G401.6 (cell line): ENCODE measurements at regions not wholly inside any gene's neighbourhood (a gene's known extent, or its start where the extent isn't known, plus 50 kb on each side); places are given as distances from the start of the nearest gene placed in this dataset.

Experiments
- FAIRE-seq: peaks from 2 replicates; lab custom pipeline; 2012; peaks lifted over from hg19 to GRCh38; lab: Jason Lieb, UNC

DNA sequence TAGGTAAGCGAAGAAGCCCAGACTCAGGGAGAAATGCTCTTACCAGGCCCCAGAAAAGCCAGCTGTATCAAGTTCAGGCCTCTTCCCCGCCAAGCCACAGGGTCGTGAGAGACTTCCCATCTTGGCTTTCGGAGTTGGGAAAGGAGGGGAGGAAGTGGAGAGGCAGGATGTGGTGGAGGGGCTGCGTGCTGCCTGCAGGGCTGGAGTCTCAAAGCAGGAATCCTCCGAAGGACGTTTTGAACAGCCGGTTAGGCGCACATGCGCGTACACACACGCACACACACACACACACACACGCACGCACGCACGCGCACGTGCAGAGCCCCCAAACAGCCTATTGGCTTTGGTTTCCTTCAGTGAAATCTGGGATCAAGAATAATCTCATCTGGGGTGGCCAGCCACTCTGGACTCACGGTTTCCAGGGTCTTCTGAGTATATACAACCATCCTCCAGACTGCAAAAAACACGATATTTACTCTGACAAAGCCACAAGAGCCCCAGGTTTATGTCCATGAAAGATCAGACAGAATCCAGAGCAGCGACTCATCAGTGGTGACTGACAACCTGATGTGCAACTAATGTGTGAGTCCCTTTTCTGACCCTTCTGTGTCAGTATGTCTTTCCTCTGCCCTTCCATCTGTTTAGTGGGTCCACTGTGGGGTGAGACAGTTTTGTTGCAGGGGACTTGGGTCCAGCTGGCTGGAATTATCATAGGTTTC, 115.0 kb upstream of the ZNF438 start:
- no peak for FAIRE-seq

DNA sequence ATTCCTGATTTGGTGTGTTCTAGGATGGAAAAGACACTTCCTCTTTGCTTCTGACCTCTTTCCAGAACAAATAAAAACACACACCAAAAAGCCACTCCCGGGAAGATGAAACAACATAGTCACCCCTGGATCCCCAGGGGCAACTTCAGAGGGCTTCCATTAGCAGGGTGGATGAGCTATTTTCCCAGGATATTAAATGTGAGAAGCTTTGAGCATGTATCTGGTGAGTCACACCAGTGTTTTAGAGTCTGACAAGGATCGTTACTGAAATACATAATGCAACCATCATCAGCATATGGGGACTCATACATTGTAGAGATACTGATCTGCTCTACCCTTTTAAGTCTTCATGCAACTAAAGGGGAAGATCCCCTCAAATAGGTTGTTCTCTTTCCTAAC, 115.5 kb upstream of the ZNF438 start:
- FAIRE-seq, result no peak

DNA sequence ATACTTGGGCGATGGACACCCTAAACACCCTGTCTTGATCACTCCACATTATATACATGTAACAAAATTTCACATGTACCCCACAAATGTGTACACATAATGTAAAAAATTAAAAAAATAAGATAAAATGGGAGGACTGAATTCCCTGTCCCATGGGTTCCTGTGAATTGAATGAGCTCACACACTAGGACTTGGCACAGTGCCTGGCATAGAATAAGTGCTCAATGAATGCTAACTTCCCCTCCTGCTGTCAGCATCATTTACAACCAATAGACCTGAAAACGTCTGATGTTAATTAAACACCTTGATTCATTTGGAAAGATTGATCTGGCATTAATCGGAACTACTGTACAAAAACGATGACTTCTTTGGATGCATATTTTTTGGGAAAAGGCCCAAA, 117.3 kb upstream of the ZNF438 start:
- FAIRE-seq, result no peak

DNA sequence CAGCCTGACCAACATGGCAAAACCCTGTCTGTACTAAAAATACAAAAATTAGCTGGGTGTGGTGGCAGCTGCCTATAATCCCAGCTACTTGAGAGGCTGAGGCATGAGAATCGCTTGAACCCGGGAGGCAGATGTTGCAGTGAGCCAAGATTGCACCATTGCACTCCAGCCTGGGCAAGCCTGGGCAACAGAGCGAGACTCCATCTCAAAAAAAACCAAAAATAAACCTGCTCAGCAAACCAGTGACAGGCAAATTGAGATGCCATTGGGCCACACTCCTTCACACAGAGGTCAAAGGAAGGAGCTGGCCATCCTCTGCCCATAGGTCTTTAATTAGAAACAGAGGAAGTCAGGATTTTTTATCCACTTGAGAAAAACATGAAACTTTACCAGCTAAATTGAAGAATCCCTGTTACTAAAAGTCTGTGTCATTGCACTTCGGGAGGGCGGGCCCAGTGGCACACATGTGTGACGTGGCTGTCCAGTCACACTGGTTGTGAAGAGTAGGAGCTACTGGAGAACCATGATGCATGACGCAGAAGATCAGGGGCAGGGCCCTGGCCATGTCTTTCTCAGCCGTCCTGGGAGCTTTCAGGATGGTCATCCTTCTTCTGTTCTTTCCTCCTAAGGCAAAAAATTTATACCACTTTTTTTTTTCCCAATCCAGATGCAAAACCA, 118.3 kb upstream of the ZNF438 start:
- no peak for FAIRE-seq

DNA sequence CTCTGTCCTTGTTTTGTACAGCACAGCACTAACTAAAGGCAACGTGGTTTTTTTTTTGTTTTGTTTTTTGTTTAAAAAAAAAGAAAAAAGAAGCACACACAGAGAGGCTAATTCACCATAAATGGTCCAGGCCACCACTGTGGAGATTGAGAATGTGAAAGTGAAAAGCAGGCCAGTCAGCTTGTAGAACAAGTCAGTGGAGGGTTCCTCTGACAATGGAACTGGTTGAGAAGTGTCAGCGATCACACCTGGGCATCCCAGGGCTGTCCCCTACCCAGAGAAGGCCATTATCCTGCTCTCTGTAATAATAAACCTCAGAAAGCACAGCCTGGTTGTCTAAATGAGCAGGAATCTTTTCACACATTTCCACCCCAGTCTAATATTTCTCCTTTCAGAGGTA, 119.6 kb upstream of the ZNF438 start:
- no peak for FAIRE-seq

DNA sequence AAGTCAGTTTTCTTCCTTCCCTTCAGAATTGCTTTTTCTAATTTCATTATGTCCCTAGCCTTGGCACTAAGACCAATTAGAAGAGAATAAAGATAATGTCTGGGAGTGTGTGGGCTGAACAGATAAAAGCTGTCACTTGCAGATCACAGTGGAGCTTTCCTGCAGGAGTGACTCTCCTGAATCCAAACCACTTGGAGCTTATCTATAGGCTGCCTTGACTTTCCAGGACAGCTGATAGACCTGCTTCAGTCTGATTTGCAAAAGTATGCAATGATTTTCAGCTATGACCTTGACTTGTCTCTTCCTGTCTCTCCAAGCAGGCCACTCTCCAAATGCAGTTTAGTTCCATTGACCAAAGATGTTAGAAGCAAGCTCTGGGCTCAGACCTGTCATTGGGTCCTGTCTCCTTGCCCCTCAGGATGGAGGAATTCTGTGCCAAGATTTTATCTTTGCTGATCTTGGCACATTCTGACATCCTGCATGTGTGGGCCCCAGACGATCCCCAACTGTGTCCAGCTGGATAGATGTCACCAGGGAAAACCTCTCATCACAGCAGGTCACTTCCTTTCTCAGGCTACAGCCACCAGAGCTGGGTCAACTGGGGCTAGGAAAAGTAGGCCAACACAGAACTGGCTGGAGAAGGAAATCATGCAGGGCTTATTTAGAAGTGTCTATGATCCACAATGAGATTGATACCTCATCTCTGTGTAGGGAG, 120.9 kb upstream of the ZNF438 start:
- no peak for FAIRE-seq

DNA sequence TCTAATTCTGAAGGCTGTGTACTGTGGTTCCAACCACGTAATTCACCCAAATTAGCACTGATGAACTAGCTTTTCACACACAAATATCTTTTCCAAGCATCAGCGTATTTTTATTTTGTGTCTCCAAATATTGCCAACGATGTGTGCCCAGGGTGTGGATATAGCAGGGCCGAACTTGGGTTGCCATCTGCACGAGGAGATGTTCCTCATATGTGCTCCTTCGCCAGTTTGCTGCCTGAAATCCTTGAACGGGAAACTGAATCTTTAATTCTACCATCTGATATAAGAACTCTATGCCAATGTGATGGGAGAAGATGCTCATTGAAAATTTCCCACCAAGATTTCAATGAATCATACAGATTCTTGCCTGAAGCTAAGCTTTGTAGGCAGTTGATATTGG, 121.5 kb upstream of the ZNF438 start:
- no peak for FAIRE-seq

DNA sequence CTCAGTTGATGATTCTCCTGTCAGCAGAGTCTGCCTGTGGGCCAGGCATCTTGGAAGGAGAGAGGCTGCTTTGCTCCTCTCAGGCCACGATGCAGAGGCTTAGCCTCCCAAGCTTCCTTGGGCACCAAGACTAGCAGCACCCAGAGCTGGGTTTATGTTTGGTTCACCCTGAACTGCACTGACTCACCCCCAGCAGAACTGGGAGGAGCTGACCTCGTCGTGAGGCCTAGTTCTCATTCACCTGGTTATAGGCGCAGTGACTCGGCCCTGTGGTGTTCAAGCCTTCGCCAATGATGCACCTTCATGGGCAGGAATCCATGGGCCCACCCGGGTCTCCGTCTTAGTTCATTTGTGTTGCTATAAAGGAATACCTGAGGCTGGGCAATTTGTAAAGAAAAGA, 122.0 kb upstream of the ZNF438 start:
- FAIRE-seq, result no peak

DNA sequence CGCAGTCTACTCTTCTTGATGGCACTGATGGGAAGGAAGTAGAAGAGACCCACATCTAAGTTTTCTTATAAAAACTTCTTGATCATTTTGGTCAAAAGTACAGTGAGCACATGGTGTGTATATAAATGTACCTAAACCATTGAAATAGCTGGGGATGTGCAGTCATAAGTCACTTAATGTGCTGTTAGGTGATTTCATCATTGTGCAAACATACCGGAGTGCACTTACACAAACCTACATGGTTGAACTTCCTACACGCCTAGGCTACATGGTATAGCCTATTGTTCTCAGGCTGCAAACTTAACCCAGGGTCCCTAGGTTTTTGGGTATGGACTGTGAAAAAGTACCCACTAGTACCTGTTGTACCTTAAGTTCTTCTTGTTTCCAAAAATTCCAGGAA, 123.3 kb upstream of the ZNF438 start:
- FAIRE-seq, result no peak

DNA sequence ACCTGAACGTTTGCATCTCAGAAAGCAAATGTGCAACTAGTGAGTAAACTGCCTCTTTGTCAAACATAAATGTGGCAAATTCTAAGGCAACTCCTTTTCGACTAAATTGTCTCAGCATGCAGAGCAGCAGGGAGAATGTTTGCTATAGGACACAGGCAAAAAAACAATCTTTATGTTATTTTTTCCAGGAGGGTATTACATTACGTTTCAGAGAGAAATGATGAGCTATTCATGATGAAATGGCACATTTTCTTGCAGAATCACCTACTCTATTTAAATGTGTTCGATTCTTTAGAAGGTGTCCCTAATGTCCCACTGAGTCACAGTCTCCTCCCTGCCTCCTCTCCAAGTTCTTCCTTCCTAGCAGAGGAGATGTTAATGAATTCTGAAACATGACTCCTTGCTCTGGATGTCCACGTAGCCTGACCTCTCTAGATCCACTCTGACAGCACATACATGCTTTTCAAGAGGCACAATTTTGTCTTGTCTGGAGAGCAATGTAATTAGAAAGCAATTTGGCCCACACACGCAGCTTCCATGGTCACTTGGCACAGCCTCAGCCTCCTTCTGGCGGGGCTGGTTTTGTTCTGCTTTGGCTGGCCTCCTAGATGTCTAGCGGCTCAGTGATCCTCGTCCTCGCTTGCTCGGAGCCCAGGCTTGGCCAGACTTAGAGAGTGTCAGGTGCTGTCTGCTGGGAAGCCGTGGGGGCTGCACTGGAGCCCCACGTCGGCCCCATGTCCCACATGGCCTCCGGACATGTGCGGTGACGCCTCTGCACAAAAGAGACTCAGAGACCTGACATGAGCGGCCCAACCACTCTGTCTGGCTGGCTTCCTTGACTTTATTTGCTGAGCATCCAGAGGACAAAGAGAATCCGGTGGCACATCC, 125.7 kb upstream of the ZNF438 start:
- no peak for FAIRE-seq

DNA sequence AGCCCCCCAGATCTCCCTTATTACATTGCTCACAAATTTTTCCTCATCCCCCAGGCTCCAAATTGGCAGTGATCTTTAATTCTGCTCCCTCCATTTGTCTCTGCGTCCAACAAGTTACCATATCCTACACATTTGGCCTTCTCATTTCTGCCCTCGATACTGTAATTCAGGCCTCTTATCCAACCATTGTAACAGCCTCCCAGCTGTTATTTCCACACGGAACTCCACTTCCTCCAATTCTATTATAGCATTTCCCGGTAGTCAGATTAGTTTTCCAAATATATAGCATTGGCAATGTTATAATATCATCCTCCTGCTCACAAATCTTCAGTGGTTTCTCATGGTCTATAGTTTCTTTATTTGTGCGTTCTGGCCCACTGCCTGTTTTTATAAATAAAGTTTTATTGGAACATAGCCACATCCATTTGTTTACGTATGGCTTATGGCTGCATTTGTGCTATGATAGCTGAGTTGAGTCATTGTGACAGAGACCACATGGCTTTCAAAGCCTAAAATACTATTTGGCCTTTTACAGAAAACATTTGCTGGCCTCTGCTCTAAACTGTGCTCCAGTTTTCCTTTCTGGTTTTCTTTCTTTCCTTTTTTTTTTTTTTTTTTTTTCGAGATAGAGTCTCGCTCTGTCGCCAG, 126.5 kb upstream of the ZNF438 start:
- no peak for FAIRE-seq

DNA sequence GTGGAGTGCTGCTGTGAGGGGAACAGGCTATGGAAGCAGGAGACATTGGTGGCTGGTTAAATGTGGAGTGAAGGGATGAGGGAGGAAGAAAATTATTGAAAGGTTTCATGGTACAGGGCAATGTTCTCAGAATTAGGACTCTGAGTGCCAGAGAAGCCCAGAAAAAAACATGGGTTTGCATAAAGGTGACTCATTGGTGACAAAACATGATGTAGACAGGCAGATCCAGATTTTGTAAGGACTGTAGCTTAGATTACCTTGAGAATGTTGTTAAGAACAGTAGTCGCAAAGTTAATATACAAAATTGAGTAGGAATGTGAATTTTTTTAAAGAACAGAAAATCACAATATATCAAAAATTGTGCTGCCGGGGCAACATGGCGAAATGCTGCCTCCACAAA, 134.9 kb upstream of the ZNF438 start:
- no peak for FAIRE-seq

DNA sequence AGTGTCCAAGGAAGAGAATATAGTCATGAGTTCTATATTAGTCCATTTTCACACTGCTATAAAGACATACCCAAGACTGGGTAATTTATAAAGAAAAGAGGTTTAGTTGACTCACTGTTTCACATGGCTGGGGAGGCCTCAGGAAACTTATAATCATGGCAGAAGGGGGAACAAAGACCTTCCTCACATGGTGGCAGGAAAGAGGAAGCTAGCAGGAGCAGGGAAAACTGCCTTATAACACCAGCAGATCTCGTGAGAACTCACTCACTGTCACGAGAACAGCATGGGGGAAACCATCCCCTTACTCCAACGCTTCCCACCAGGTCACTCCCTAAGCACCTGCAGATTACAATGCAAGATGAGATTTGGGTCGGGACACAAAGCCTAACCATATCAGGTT, 139.0 kb upstream of the ZNF438 start:
- FAIRE-seq, result no peak

DNA sequence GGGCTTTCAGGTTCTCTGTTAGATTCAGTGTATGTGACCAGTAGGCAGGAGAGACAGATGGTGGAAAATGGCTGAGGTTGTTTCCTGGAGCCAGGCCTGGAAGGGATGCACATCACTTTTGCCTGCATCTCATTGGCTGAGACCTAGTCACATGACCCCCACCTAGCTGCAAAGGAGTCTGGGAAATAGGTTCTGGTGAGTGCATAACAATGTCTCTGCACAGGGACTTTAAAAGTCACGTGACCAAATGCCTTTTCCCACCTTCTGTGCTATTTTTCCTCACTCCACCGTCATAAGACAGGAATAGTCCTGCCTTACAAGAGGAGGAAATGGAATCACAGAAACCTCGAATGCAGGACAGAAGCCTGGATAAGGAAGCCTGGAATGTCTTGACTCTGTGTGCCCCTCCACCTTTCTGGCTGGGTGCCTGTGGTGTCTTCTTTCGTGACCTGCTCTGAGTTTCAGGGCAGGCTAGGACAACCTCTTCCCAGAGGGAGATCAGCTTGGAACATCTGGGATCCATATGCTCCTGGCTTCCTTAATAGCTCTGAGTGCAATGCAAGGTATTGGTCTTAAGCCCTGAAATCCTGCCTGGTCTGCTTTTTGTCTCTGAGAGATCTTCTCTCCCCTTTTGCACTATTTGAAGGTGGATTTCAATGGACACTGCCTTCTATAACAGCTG, 139.9 kb upstream of the ZNF438 start:
- no peak for FAIRE-seq

DNA sequence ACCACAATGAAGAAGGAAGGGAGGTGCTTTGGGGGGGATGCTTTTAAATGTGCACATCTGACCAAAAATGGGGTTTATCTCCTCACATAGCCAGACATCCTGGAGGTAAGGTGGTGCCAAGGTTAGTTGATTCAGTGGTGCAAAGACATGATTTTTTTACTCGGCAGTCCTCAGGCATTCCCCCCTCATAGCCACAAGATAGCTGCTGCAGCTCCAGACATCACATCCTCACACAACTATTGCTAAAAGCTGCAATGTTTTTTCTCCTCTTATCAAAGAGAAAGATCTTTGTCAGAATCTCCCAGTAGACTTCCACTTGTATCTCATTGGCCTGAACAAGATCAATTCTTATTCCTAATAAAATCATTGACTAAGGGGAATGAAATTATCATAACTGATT, 141.3 kb upstream of the ZNF438 start:
- FAIRE-seq, result no peak

DNA sequence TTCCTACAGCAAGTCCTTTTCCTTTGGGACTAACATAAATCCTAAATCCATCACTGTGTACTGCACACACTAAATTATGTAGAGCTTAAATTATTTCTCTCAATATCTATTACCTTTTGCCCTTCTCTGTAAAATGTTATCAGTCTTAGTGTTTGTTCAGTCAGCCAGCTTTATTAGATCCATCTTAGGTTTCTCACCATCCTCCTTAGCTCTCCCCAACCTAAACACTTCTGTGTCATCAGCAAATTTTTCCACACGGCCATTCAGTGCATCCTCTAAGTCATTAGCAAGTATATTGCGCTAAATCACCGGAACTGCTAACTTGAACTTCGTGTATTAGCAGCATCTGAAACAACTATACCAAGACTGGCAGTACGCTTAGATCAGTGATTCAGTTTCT, 142.1 kb upstream of the ZNF438 start:
- FAIRE-seq, result no peak

DNA sequence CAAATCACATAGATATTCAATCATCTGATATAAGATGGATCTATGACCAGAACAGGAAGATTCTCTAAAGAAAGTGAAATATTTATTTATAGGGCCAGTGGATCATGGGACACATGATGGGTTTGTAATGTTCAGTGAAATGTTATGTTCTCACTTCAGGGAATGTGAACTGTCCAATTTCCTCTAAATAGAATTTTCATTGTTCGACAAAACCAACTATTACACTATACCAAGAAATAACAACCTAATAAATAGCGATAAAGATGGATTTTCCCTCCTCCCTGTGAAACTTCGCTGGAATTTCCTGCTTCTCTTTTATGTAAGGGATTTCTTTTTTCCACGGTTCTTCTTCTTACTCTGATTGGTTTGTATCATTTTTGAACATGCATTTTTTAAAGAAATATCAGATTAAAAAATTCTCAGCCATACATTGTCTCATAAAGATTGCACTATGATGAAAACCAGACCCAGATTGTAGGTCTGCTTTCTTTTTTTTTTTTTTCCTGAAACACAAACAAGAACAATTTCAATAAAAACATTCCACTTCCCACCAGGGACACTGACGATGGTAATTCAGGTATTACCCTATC, 139.8 kb upstream of the ZEB1 start:
- no peak for FAIRE-seq

DNA sequence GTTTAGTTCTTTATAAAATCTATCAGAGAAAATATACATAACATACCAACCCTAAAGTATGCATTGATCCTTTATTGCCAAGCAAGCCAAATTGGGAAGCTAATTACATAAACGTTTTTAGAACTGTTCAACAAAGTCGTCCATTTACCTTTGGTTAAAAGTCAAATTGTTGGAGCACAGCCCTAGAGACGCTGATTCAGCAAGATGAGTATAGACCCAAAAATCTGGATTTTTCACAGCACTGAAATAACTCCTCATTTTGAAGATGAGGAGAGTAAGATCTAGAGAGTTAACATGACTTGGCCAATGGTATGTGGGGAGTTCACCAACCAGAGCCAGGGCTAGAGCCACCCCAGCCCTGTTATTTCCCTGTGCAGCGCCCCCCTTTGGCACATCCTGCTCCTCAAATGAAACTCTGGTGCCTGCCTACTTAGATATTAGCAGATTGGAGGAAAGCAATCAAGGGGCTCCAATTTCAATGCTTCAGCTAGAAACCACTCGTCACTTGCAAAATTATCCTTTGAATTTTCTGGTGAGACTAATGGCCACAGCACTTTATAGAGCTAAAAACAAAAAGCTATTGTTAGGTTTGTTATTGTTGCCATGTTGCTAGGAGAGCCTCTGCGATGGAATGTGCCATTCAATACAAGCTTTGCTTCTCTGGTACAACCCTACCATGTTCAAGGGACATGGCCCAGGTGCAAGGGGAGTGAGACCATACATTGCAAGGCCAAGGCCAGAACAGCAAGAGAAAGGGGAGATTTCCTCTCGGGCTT, 132.6 kb upstream of the ZEB1 start:
- no peak for FAIRE-seq

DNA sequence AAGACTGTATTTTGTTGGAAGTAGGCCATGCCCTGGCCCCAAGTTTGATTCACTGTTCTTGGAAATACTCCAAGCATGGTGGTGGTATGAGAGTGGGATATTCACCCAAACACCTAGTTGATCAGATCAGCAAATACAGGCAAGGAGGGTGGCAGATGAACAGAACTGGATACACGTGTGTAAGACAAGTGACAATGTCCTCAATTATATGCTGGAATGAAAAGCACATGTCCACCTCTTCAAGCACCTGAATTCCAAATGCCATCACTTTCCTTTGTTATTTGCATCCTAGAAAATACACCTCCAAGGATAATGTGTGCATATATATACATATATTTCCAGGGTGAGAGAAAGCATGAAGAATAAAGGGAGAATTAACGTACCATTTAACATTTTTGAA, 131.8 kb upstream of the ZEB1 start:
- no peak for FAIRE-seq

DNA sequence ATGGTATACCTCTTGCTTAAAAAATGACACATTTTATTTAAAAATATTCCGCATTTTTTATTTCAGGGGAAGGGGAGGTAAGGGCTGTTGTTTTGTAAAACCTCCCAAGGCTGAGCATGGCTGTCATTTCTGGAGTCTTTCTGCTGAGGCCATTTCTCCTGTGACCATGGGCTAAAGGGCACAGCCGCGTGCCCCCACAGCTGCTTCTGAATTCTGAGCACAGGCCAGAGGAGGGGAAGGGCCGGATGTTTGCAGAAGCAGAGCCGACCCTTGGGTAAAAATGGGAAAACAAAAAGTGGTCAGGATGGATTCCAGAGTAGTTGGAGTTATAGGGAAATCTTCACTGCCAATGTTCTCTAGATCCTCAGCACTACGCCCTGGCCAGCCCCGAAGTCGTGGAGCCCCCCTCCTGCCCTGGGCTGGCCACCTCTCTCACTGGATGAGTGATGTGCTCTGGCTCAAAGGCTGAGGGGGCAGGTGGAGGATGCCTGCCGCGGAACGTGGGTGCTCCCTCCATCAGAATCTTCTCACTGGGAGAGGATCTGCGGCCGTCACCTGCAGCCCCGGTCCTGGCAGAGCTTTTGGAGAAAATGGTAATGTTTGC, 131.3 kb upstream of the ZEB1 start:
- no peak for FAIRE-seq
